ENCODE measurements at regions not wholly inside any gene's neighbourhood (a gene's known extent, or its start where the extent isn't known, plus 50 kb on each side); places are given as distances from the start of the nearest gene placed in this dataset.

GRCh38 chr6:88454658-88455057 lies 288.5 kb upstream of the CNR1 start:
- no peak for TF ChIP-seq CTCF (IDR thresholded peaks at IDR 0.05; ENCODE audit: partially characterized antibody, unreplicated experiment)
- H3K27me3 Mint-ChIP-seq (ENCODE audit: unreplicated experiment) = no peaks in the 10 kb centered on the region
- H3K9me3 Mint-ChIP-seq (ENCODE audit: unreplicated experiment) = no peaks in the 10 kb centered on the region
- peaks cover 16% of the 10 kb centered on the region for H3K4me1 Mint-ChIP-seq (ENCODE audit: low read depth, unreplicated experiment)
- no peak overlapping the region for H3K27ac Mint-ChIP-seq (ENCODE audit: unreplicated experiment)
- DNase-seq = no peak
- no peak overlapping the region for H3K4me3 Mint-ChIP-seq (ENCODE audit: unreplicated experiment)
- H3K36me3 Mint-ChIP-seq (ENCODE audit: unreplicated experiment) = no peaks in the 10 kb centered on the region

- no peak for TF ChIP-seq CTCF (IDR thresholded peaks at IDR 0.05; ENCODE audit: partially characterized antibody, unreplicated experiment)
- Mint-ChIP-seq H3K27ac (ENCODE audit: unreplicated experiment) (no peak overlapping the region), H3K4me3 (ENCODE audit: unreplicated experiment) (no peak overlapping the region), H3K36me3 (ENCODE audit: unreplicated experiment) (no peaks in the 10 kb centered on the region), H3K27me3 (ENCODE audit: unreplicated experiment) (no peaks in the 10 kb centered on the region), H3K4me1 (ENCODE audit: low read depth, unreplicated experiment) (peaks cover 10% of the 10 kb centered on the region), H3K9me3 (ENCODE audit: unreplicated experiment) (peaks cover 3% of the 10 kb centered on the region)
- DNase-seq = no peak
These were observed 283.6 kb upstream of the CNR1 start for GRCh38 chr6:88449770-88450169.

- no peak for DNase-seq
- no peak for TF ChIP-seq CTCF (IDR thresholded peaks at IDR 0.05; ENCODE audit: partially characterized antibody, unreplicated experiment)
- H3K27ac Mint-ChIP-seq (ENCODE audit: unreplicated experiment) = no peak overlapping the region
These were observed 279.2 kb upstream of the CNR1 start for GRCh38 chr6:88445188-88445965.

GRCh38 chr6:88443554-88443953 lies 277.4 kb upstream of the CNR1 start:
- Mint-ChIP-seq H3K27ac (ENCODE audit: unreplicated experiment) (no peak overlapping the region), H3K4me3 (ENCODE audit: unreplicated experiment) (no peak overlapping the region), H3K9me3 (ENCODE audit: unreplicated experiment) (peaks cover 3% of the 10 kb centered on the region), H3K27me3 (ENCODE audit: unreplicated experiment) (no peaks in the 10 kb centered on the region), H3K36me3 (ENCODE audit: unreplicated experiment) (no peaks in the 10 kb centered on the region), H3K4me1 (ENCODE audit: low read depth, unreplicated experiment) (peaks cover 7% of the 10 kb centered on the region)
- DNase-seq = no peak
- TF ChIP-seq CTCF (IDR thresholded peaks at IDR 0.05; ENCODE audit: partially characterized antibody, unreplicated experiment) = no peak

More at GRCh38 chr6:88445188-88445965, 279.2 kb upstream of the CNR1 start:
- Mint-ChIP-seq H3K9me3 (ENCODE audit: unreplicated experiment) (peaks cover 3% of the 10 kb centered on the region), H3K4me3 (ENCODE audit: unreplicated experiment) (no peak overlapping the region), H3K4me1 (ENCODE audit: low read depth, unreplicated experiment) (peaks cover 7% of the 10 kb centered on the region), H3K27me3 (ENCODE audit: unreplicated experiment) (no peaks in the 10 kb centered on the region), H3K36me3 (ENCODE audit: unreplicated experiment) (no peaks in the 10 kb centered on the region)

- H3K27me3 Mint-ChIP-seq (ENCODE audit: unreplicated experiment) = no peaks in the 10 kb centered on the region
- DNase-seq = no peak
- no peak overlapping the region for H3K4me3 Mint-ChIP-seq (ENCODE audit: unreplicated experiment)
- H3K36me3 Mint-ChIP-seq (ENCODE audit: unreplicated experiment) = no peaks in the 10 kb centered on the region
- no peak overlapping the region for H3K27ac Mint-ChIP-seq (ENCODE audit: unreplicated experiment)
- H3K4me1 Mint-ChIP-seq (ENCODE audit: low read depth, unreplicated experiment) = peaks cover 7% of the 10 kb centered on the region
- H3K9me3 Mint-ChIP-seq (ENCODE audit: unreplicated experiment) = peaks cover 3% of the 10 kb centered on the region
- TF ChIP-seq CTCF (IDR thresholded peaks at IDR 0.05; ENCODE audit: partially characterized antibody, unreplicated experiment) = no peak
These were observed 276.6 kb upstream of the CNR1 start for GRCh38 chr6:88442737-88443136.

Measured in glutamatergic neuron (in vitro differentiated cells).